SK-N-SH (cell line): ENCODE measurements at regions not wholly inside any gene's neighbourhood (a gene's known extent, or its start where the extent isn't known, plus 50 kb on each side); places are given as distances from the start of the nearest gene placed in this dataset.

ENCODE experiments used
- CTCF ChIA-PET: fragments of 300-600, 350-600 bp; formaldehyde crosslinking; extraction: SDS; loops from one replicate; lab custom pipeline; 2021; lab: Yijun Ruan, JAX
- POLR2A ChIA-PET: fragments of 350-600 bp; sonication (Branson Sonifier 250); formaldehyde crosslinking; extraction: SDS; loops from one replicate; lab custom pipeline; 2020; ENCODE audit warnings: antibody characterized with exemption, inconsistent platforms; lab: Yijun Ruan, JAX
- DNase-seq: peaks from one replicate; pipeline ENCODE4 v3.0.0; 2012
- H2AFZ ChIP-seq: fragments of 200-600 bp; sonication (generic); 2 replicates; pipeline ENCODE4 v1.8.1; 2016; ENCODE audit warnings: antibody characterized with exemption, mild to moderate bottlenecking, low read depth
- H3F3A ChIP-seq: fragments of 200-600 bp; sonication (generic); replicated peaks from 2 replicates; pipeline ENCODE3; 2016; ENCODE audit warnings: antibody characterized with exemption, mild to moderate bottlenecking; ENCODE audit not compliant: insufficient read depth
- H3K27ac ChIP-seq, 2 experiments: fragments of 200-500 bp in 1 of 2; fragments of 200-600 bp in 1 of 2; sonication (Bioruptor generic) in 1 of 2; sonication (generic), shearing (Covaris generic) in 1 of 2; 2 replicates each; pipeline versions ENCODE4 v1.5.1 to v1.6.1; 2014 to 2016; ENCODE audit warnings: low read depth in 2 of 2, inconsistent platforms in 1 of 2, low read length in 1 of 2, mild to moderate bottlenecking in 1 of 2, mixed read lengths in 1 of 2
- H3K27me3 ChIP-seq: fragments of 200-600 bp; sonication (generic), shearing (Covaris generic); 2 replicates; pipeline ENCODE4 v1.6.1; 2016; ENCODE audit warnings: mixed run types; ENCODE audit not compliant: insufficient read depth
- H3K36me3 ChIP-seq, 2 experiments: fragments of 200-500 bp in 1 of 2; fragments of 200-600 bp in 1 of 2; sonication (Bioruptor generic) in 1 of 2; sonication (generic) in 1 of 2; replicated peaks in 1 of 2; 2 replicates each; pipeline versions ENCODE3 to v1.5.1; 2014 to 2016; ENCODE audit warnings: low read length in 1 of 2, mild to moderate bottlenecking in 1 of 2; ENCODE audit not compliant: insufficient read depth in 2 of 2, control insufficient read depth in 1 of 2
- H3K4me1 ChIP-seq, 2 experiments: fragments of 200-500 bp in 1 of 2; fragments of 200-600 bp in 1 of 2; sonication (Bioruptor generic) in 1 of 2; sonication (generic), shearing (Covaris generic) in 1 of 2; 2 replicates each; pipeline versions ENCODE4 v1.5.1 to v1.6.1; 2014 to 2016; ENCODE audit warnings: low read depth in 1 of 2, low read length in 1 of 2, mixed run types in 1 of 2; ENCODE audit not compliant: insufficient read depth in 2 of 2, control insufficient read depth in 1 of 2
- H3K4me2 ChIP-seq: fragments of 200-600 bp; sonication (generic), shearing (Covaris generic); 2 replicates; pipeline ENCODE4 v1.6.1; 2017; ENCODE audit warnings: mixed run types
- H3K4me3 ChIP-seq, 2 experiments: fragments of 200-500 bp in 1 of 2; fragments of 200-600 bp in 1 of 2; sonication (Bioruptor generic) in 1 of 2; sonication (generic), shearing (Covaris generic) in 1 of 2; 2 replicates each; pipeline versions ENCODE4 v1.5.1 to v1.8.1; 2014 to 2016; ENCODE audit warnings: low read depth in 2 of 2, inconsistent platforms in 1 of 2, low read length in 1 of 2, mild to moderate bottlenecking in 1 of 2, mixed read lengths in 1 of 2, moderate library complexity in 1 of 2
- H3K79me2 ChIP-seq: fragments of 200-600 bp; sonication (generic); 2 replicates; pipeline ENCODE4 v1.8.1; 2017; ENCODE audit warnings: mild to moderate bottlenecking; ENCODE audit not compliant: insufficient read depth
- H3K9ac ChIP-seq: fragments of 200-600 bp; sonication (generic); 2 replicates; pipeline ENCODE4 v1.6.1; 2017; ENCODE audit warnings: mixed run types
- H3K9me2 ChIP-seq: fragments of 200-600 bp; sonication (generic); 2 replicates; pipeline ENCODE4 v1.6.1; 2017; ENCODE audit warnings: mixed run types
- H3K9me3 ChIP-seq: fragments of 200-600 bp; sonication (generic); 2 replicates; pipeline ENCODE4 v1.6.1; 2017; ENCODE audit warnings: mixed run types, mild to moderate bottlenecking, moderate library complexity
- H4K20me1 ChIP-seq: fragments of 200-600 bp; sonication (generic); 2 replicates; pipeline ENCODE4 v1.6.1; 2017; ENCODE audit warnings: mild to moderate bottlenecking, mixed run types; ENCODE audit not compliant: insufficient read depth
- CHD2 ChIP-seq: fragments of 150-350 bp; IDR thresholded peaks from 2 replicates; pipeline ENCODE4 v1.6.1; 2018; ENCODE audit warnings: low read length; ENCODE audit not compliant: partially characterized antibody
- CTCF ChIP-seq: fragments of 200-600 bp; sonication (generic); IDR thresholded peaks from 2 replicates; pipeline ENCODE4 v1.6.1; 2017; ENCODE audit warnings: antibody characterized with exemption, mild to moderate bottlenecking, moderate library complexity
- EZH2phosphoT487 ChIP-seq: fragments of 200-600 bp; sonication (generic); IDR thresholded peaks from 2 replicates; pipeline ENCODE4 v1.6.1; 2017; ENCODE audit warnings: low read depth, mixed run types, mild to moderate bottlenecking, antibody characterized with exemption, moderate library complexity, borderline replicate concordance
- RAD21 ChIP-seq: IDR thresholded peaks from 2 replicates; pipeline ENCODE4 v1.6.1; 2012; ENCODE audit warnings: mild to moderate bottlenecking, low read length
- REST ChIP-seq: IDR thresholded peaks from 2 replicates; pipeline ENCODE4 v1.6.1; 2012; ENCODE audit warnings: mild to moderate bottlenecking, low read depth, low read length, moderate library complexity
- SIN3A ChIP-seq: IDR thresholded peaks from 2 replicates; pipeline ENCODE4 v1.6.1; 2012; ENCODE audit warnings: low read depth, mild to moderate bottlenecking, low read length, moderate library complexity, borderline replicate concordance
- SMC3 ChIP-seq: IDR thresholded peaks from 2 replicates; pipeline ENCODE4 v1.6.1; 2012; ENCODE audit warnings: low read depth, low read length, improper control_type of control experiment
- TCF12 ChIP-seq: IDR thresholded peaks from 2 replicates; pipeline ENCODE4 v1.4.0; 2012
- TEAD4 ChIP-seq: IDR thresholded peaks from 2 replicates; pipeline ENCODE4 v1.4.0; 2012; ENCODE audit warnings: mild to moderate bottlenecking, borderline replicate concordance; ENCODE audit not compliant: insufficient read depth
- USF2 ChIP-seq: fragments of 150-350 bp; IDR thresholded peaks from 2 replicates; pipeline ENCODE4 v1.6.1; 2017; ENCODE audit warnings: antibody characterized with exemption, low read length, low read depth, borderline replicate concordance
- WGBS: methylation state at CpG from one replicate; pipeline ENCODE4 v1.1.6; 2017; ENCODE audit warnings: low lambda C conversion rate; 5-methylcytosine and 5-hydroxymethylcytosine counted together

- TF ChIP-seq TCF12 (no peak), TEAD4 (no peak), REST (no peak), SIN3A (no peak), CHD2 (no peak)
Measured at GRCh38 chr6:87837444-87837843, 135.4 kb upstream of the AKIRIN2 start (continued).

- Histone ChIP-seq H3K4me2 (peak overlapping the region; percentile 56), H3K27ac (no peak overlapping the region), H3K4me1 (no peaks in the 10 kb centered on the region), H3F3A (no peaks in the 10 kb centered on the region), H3K9me2 (no peaks in the 10 kb centered on the region), H4K20me1 (no peaks in the 10 kb centered on the region), H2AFZ (peak overlapping the region; percentile 85), H3K36me3 (no peaks in the 10 kb centered on the region), H3K79me2 (no peaks in the 10 kb centered on the region), H3K4me3 (peak overlapping the region; percentile 46 to 51), H3K9ac (peak overlapping the region; percentile 13; the same call in 1 of the 2 replicates), H3K9me3 (no peaks in the 10 kb centered on the region), H3K27me3 (no peaks in the 10 kb centered on the region)
- TF ChIP-seq USF2 (no peak), RAD21 (peak; percentile 61), EZH2phosphoT487 (no peak), SMC3 (peak; percentile 33; the same call in 1 of the 2 replicates), CTCF (peak; percentile 65)
- WGBS: 15% methylated on average over 6 of the region's 6 CpGs
- CTCF ChIA-PET: interaction anchor here (0.6 to 2.2 kb wide), 22 partner anchors 12 to 1041 kb away, joined by 3 to 16 read pairs (median 3); no protein-coding TSS in a partner anchor
- POLR2A ChIA-PET: no interaction called here
- DNase-seq: peak; percentile 28
Measured at GRCh38 chr6:87832025-87832825, 130.2 kb upstream of the AKIRIN2 start.
